Neural crest cell (in vitro differentiated cells): ENCODE measurements at regions not wholly inside any gene's neighbourhood (a gene's known extent, or its start where the extent isn't known, plus 50 kb on each side); places are given as distances from the start of the nearest gene placed in this dataset.

Source experiments
- DNase-seq: peaks from one replicate; pipeline ENCODE4 v3.0.0; 2021; ENCODE audit warnings: low read depth, mixed read lengths, low spot score
- H3K27ac Mint-ChIP-seq: one replicate; pipeline ENCODE4 v1.8.0; 2021; ENCODE audit warnings: mild to moderate bottlenecking, mixed read lengths; ENCODE audit not compliant: unreplicated experiment
- H3K27me3 Mint-ChIP-seq: 2 replicates; pipeline ENCODE4 v1.8.0; 2021; ENCODE audit warnings: low read depth, mild to moderate bottlenecking, mixed read lengths
- H3K36me3 Mint-ChIP-seq: 2 replicates; pipeline ENCODE4 v1.8.0; 2021; ENCODE audit warnings: low read depth, mild to moderate bottlenecking, mixed read lengths
- H3K4me1 Mint-ChIP-seq: 2 replicates; pipeline ENCODE4 v1.8.0; 2021; ENCODE audit warnings: mixed read lengths
- H3K4me3 Mint-ChIP-seq: one replicate; pipeline ENCODE4 v1.8.0; 2021; ENCODE audit warnings: mild to moderate bottlenecking, mixed read lengths
- H3K9me3 Mint-ChIP-seq: 2 replicates; pipeline ENCODE4 v1.8.0; 2021; ENCODE audit warnings: mixed read lengths
- TF ChIP-seq, protein P1 (sequence below): fragments of 200-600 bp; sonication (generic); conservative IDR thresholded peaks from 2 replicates; pipeline ENCODE4 v1.5.0; 2021; ENCODE audit warnings: antibody characterized with exemption, mild to moderate bottlenecking

- peaks cover 10% of the 10 kb centered on the region for H3K27me3 Mint-ChIP-seq
- no peaks in the 10 kb centered on the region for H3K36me3 Mint-ChIP-seq
- H3K9me3 Mint-ChIP-seq, result no peaks in the 10 kb centered on the region
- DNase-seq, result no peak
- TF ChIP-seq, protein P1, sequence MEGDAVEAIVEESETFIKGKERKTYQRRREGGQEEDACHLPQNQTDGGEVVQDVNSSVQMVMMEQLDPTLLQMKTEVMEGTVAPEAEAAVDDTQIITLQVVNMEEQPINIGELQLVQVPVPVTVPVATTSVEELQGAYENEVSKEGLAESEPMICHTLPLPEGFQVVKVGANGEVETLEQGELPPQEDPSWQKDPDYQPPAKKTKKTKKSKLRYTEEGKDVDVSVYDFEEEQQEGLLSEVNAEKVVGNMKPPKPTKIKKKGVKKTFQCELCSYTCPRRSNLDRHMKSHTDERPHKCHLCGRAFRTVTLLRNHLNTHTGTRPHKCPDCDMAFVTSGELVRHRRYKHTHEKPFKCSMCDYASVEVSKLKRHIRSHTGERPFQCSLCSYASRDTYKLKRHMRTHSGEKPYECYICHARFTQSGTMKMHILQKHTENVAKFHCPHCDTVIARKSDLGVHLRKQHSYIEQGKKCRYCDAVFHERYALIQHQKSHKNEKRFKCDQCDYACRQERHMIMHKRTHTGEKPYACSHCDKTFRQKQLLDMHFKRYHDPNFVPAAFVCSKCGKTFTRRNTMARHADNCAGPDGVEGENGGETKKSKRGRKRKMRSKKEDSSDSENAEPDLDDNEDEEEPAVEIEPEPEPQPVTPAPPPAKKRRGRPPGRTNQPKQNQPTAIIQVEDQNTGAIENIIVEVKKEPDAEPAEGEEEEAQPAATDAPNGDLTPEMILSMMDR, result no peak
- peaks cover 7% of the 10 kb centered on the region for H3K4me1 Mint-ChIP-seq
- no peak overlapping the region for H3K4me3 Mint-ChIP-seq
- no peak overlapping the region for H3K27ac Mint-ChIP-seq
Observed at GRCh38 chr5:168039566-168040248, 251.7 kb upstream of the WWC1 start.

DNA sequence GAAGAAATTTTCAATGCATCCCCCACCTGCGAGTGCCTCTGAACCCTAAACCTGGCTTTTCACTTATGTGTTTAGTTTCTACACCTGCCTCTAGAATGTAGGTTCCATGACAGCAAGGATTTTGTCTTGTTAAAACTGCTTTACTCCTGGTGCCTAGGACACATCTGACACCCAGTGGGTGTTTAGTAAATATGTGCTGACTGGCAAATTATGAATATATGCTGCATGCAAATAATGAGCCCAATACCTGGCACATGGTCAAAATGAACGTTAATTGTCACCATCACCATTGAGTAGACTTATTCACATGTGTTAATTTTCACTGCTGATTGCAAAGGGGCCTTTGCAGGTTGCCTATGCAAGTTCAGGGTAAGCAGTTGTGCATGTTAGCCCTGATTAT, 249.9 kb upstream of the WWC1 start:
- Mint-ChIP-seq H3K4me3 (no peak overlapping the region), H3K4me1 (peaks cover 12% of the 10 kb centered on the region), H3K36me3 (no peaks in the 10 kb centered on the region), H3K9me3 (no peaks in the 10 kb centered on the region), H3K27me3 (peaks cover 10% of the 10 kb centered on the region), H3K27ac (no peak overlapping the region)
- DNase-seq, result no peak
- TF ChIP-seq, protein P1, result no peak

- TF ChIP-seq, protein P1, result no peak
- Mint-ChIP-seq H3K4me3 (no peak overlapping the region), H3K9me3 (no peaks in the 10 kb centered on the region), H3K4me1 (peaks cover 16% of the 10 kb centered on the region), H3K27ac (no peak overlapping the region), H3K27me3 (peaks cover 10% of the 10 kb centered on the region), H3K36me3 (no peaks in the 10 kb centered on the region)
- DNase-seq, result no peak
Observed at GRCh38 chr5:168042284-168043068, 249.0 kb upstream of the WWC1 start.

DNA sequence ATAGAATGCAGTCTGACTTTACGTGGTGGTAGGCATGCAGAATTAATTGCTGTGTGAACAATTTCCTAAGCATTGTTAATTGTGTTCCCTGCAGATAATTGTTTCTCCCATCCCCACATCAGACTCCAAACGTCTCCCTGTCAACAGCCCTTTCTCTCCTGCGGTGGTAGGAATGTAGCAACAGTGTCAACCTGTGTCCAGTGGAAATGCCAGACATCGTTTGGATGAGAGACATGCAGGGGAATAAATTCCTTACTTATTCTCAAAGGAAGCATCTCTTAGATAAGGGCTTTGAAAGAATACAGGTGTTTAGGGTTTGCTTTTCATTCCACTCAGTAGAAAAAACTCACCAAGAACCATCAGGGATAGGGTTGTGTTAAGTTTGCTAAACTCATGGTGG, 245.3 kb upstream of the WWC1 start:
- H3K36me3 Mint-ChIP-seq, result no peaks in the 10 kb centered on the region
- H3K27me3 Mint-ChIP-seq, result peaks cover 11% of the 10 kb centered on the region
- no peak overlapping the region for H3K4me3 Mint-ChIP-seq
- no peaks in the 10 kb centered on the region for H3K9me3 Mint-ChIP-seq
- TF ChIP-seq, protein P1, result no peak
- H3K27ac Mint-ChIP-seq, result peak overlapping the region; percentile 53
- no peak for DNase-seq
- H3K4me1 Mint-ChIP-seq, result peaks cover 16% of the 10 kb centered on the region

DNA sequence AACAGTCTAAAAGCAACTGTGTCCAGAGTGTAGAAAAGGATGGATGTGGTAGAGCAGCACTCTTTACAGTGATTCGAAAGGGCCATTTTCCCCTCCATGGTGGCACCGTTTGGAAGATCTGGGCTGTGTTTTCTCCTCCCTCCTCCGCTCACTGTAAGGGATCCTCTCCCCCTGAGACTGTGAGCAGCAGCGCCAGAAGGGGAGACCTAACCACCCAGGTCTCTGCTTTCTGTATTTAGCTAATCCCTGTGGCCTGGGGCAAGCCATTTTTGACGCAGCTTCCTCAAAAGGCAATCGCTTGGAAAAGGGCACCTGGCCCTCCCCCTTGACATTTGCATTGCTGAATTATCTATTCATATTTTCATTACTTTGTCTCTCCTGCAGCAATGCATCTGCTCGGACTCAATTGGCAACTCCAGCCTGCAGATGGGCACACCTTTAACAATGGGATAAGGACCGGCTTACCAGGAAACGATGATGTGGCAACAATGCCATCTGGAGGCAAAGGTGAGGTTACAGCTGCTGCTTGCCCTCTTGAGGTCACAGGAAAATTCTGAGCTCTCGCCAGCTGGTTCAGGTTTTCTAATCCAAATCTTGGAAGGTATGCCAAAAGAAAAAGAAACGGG, 244.3 kb upstream of the WWC1 start:
- DNase-seq, result peak; percentile 29
- H3K27me3 Mint-ChIP-seq, result peaks cover 8% of the 10 kb centered on the region
- peaks cover 16% of the 10 kb centered on the region for H3K4me1 Mint-ChIP-seq
- no peak overlapping the region for H3K4me3 Mint-ChIP-seq
- no peak overlapping the region for H3K27ac Mint-ChIP-seq
- no peaks in the 10 kb centered on the region for H3K36me3 Mint-ChIP-seq
- TF ChIP-seq, protein P1, result peak; percentile 65
- no peaks in the 10 kb centered on the region for H3K9me3 Mint-ChIP-seq
